GM23248 (cell line): ENCODE measurements at regions not wholly inside any gene's neighbourhood (a gene's known extent, or its start where the extent isn't known, plus 50 kb on each side); places are given as distances from the start of the nearest gene placed in this dataset.

ENCODE experiments used
- DNase-seq: peaks from one replicate; pipeline ENCODE4 v3.0.0-alpha.2; 2015
- H2AFZ ChIP-seq: fragments of 200-600 bp; sonication (generic); 2 replicates; pipeline ENCODE4 v1.6.1; 2016; ENCODE audit warnings: antibody characterized with exemption
- H3F3A ChIP-seq: fragments of 200-600 bp; sonication (generic); 2 replicates; pipeline ENCODE4 v1.6.1; 2016; ENCODE audit warnings: mild to moderate bottlenecking, antibody characterized with exemption, mixed run types; ENCODE audit not compliant: insufficient read depth
- H3K27ac ChIP-seq: fragments of 200-600 bp; sonication (generic); 2 replicates; pipeline ENCODE4 v1.5.1; 2016; ENCODE audit warnings: mild to moderate bottlenecking
- H3K27me3 ChIP-seq: fragments of 200-600 bp; sonication (generic); replicated peaks from 2 replicates; pipeline ENCODE4 v1.6.1; 2016; ENCODE audit warnings: mild to moderate bottlenecking; ENCODE audit not compliant: insufficient read depth
- H3K36me3 ChIP-seq: fragments of 200-600 bp; sonication (generic); 2 replicates; pipeline ENCODE4 v1.6.1; 2016; ENCODE audit warnings: low read depth, mild to moderate bottlenecking
- H3K4me1 ChIP-seq: fragments of 200-600 bp; sonication (generic); 2 replicates; pipeline ENCODE4 v1.6.1; 2016; ENCODE audit warnings: mild to moderate bottlenecking; ENCODE audit not compliant: insufficient read depth
- H3K4me2 ChIP-seq: fragments of 200-600 bp; sonication (generic); one replicate; pipeline ENCODE4 v1.6.1; 2016; ENCODE audit warnings: mild to moderate bottlenecking; ENCODE audit not compliant: unreplicated experiment
- H3K4me3 ChIP-seq: fragments of 200-600 bp; sonication (generic); 2 replicates; pipeline ENCODE4 v1.5.1; 2016; ENCODE audit warnings: mild to moderate bottlenecking
- H3K79me2 ChIP-seq: fragments of 200-600 bp; sonication (generic); 2 replicates; pipeline ENCODE4 v1.6.1; 2016; ENCODE audit warnings: mild to moderate bottlenecking; ENCODE audit not compliant: insufficient read depth
- H3K9ac ChIP-seq: fragments of 200-600 bp; sonication (generic); 2 replicates; pipeline ENCODE4 v1.6.1; 2016; ENCODE audit warnings: mild to moderate bottlenecking
- H3K9me2 ChIP-seq: fragments of 200-600 bp; sonication (generic); 2 replicates; pipeline ENCODE4 v1.6.1; 2016; ENCODE audit warnings: mixed run types, mild to moderate bottlenecking, moderate library complexity; ENCODE audit not compliant: insufficient read depth
- H3K9me3 ChIP-seq: fragments of 200-600 bp; sonication (generic); one replicate; pipeline ENCODE4 v1.6.1; 2017; ENCODE audit warnings: low read depth
- H4K20me1 ChIP-seq: fragments of 200-600 bp; sonication (generic); 2 replicates; pipeline ENCODE4 v1.6.0; 2016; ENCODE audit not compliant: insufficient read depth
- EZH2 ChIP-seq: fragments of 200-600 bp; sonication (generic); IDR thresholded peaks from 2 replicates; pipeline ENCODE4 v1.6.1; 2018; ENCODE audit warnings: antibody characterized with exemption, mild to moderate bottlenecking; ENCODE audit not compliant: insufficient read depth, poor library complexity, severe bottlenecking
- EZH2phosphoT487 ChIP-seq: fragments of 200-600 bp; sonication (generic); IDR thresholded peaks from 2 replicates; pipeline ENCODE4 v1.6.1; 2018; ENCODE audit warnings: antibody characterized with exemption, moderate library complexity, mild to moderate bottlenecking, low read depth; ENCODE audit not compliant: insufficient read depth
- WGBS, 2 experiments: methylation state at CpG; one replicate each; pipeline ENCODE4 v1.1.6; 2015 to 2017; ENCODE audit warnings: low lambda C conversion rate in 2 of 2, low coverage in 1 of 2; ENCODE audit errors: missing lambda C conversion rate in 2 of 2; 5-methylcytosine and 5-hydroxymethylcytosine counted together
- in situ Hi-C: fragments of 300-500 bp; cut with MboI; formaldehyde crosslinking; loops from 2 replicates; pipeline ENCODE4 v1.15.0; 2020

DNA sequence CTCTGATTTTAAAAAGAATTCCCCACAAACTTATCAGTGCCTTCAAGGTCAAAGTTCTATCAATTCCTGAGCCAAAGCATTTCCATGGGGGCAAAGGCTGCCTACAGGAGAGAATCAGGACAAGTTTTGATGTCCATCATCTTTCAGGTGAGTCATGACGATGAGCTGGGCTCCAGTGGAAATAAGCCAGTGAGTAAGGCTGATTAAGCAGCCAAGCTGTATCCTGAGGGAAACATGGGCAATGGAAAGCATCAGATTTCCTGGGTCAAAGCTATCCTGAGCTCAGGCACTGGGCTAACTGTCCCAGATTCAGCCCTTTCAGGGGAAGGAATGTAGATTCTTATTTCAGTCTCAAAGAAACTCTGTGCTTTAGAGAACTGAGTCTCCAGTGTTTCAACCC is 377.4 kb downstream of the CD109 start:
- 5 to 23% methylated on average over 1 of the region's 1 CpG for WGBS, 2 experiments
- Histone ChIP-seq H2AFZ (no peak overlapping the region), H3K9me2 (no peaks in the 10 kb centered on the region; the same call in 1 of the 2 replicates), H3K4me1 (peaks cover 68% of the 10 kb centered on the region), H3F3A (peaks cover 44% of the 10 kb centered on the region), H4K20me1 (no peaks in the 10 kb centered on the region), H3K27me3 (no peaks in the 10 kb centered on the region), H3K79me2 (no peaks in the 10 kb centered on the region), H3K4me3 (peak overlapping the region; percentile 30), H3K36me3 (no peaks in the 10 kb centered on the region), H3K4me2 (peak overlapping the region; percentile 64), H3K27ac (peak overlapping the region; percentile 82), H3K9ac (peak overlapping the region; percentile 34; the same call in 1 of the 2 replicates), H3K9me3 (no peaks in the 10 kb centered on the region)
- in situ Hi-C loops = no loop called here
- DNase-seq = peak; percentile 95
- TF ChIP-seq EZH2phosphoT487 = no peak
- TF ChIP-seq EZH2 = no peak

DNA sequence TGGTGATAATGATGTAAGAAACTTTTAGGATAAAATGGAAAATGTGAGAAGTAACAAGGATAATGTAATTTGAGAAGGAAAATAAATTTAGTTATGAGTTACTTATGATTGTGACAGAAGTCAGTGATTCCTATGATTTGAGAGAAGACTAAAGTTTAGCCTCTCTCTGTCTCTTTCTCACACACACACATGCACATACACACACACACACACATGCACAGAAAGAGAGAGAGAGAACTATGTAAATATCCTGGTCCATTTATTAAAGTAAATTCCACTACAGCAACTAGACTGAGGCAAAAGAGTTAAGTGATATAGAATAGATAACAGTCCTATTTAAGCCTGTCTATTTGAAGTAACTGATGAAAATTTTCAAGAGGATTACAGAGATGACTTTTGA is 375.2 kb downstream of the CD109 start:
- Histone ChIP-seq H3K36me3 (no peaks in the 10 kb centered on the region), H3F3A (peaks cover 44% of the 10 kb centered on the region), H2AFZ (no peak overlapping the region), H3K9ac (no peak overlapping the region), H3K27me3 (no peaks in the 10 kb centered on the region), H3K27ac (no peak overlapping the region), H3K4me2 (no peak overlapping the region), H3K79me2 (no peaks in the 10 kb centered on the region), H3K9me2 (no peaks in the 10 kb centered on the region; the same call in 1 of the 2 replicates), H3K9me3 (no peaks in the 10 kb centered on the region), H3K4me1 (peaks cover 67% of the 10 kb centered on the region), H4K20me1 (no peaks in the 10 kb centered on the region), H3K4me3 (no peak overlapping the region)
- in situ Hi-C loops = no loop called here
- no peak for DNase-seq
- TF ChIP-seq EZH2phosphoT487 (no peak), EZH2 (no peak)

DNA sequence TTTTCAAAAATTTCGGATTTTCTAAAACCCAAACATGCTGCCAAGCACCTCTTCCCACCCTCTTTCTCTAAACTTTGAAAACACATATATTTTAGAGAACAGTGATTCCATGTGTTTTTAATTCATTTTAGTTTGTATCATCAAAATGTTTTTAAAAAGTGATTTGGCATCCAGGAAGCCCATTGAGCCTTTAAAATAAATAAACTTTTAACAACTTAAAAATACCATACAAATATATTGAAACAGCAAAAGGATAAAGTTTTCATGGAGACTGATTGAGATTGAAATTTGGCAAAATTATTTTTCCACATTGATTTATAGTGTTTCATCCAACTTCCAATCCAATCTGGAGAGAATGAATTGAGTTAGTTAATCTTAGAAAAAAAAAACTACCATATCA is 374.7 kb downstream of the CD109 start:
- Histone ChIP-seq H3K27ac (peak overlapping the region; percentile 75), H3K27me3 (no peaks in the 10 kb centered on the region), H3K79me2 (no peaks in the 10 kb centered on the region), H3K4me3 (0 out of 2 replicates have a peak overlapping the region, but pooled peaks have one; percentile 41), H3K36me3 (no peaks in the 10 kb centered on the region), H3K9me3 (no peaks in the 10 kb centered on the region), H4K20me1 (no peaks in the 10 kb centered on the region), H2AFZ (no peak overlapping the region), H3F3A (peaks cover 44% of the 10 kb centered on the region), H3K4me2 (peak overlapping the region; percentile 52), H3K9ac (peak overlapping the region; percentile 35; the same call in 1 of the 2 replicates), H3K4me1 (peaks cover 62% of the 10 kb centered on the region), H3K9me2 (no peaks in the 10 kb centered on the region; the same call in 1 of the 2 replicates)
- WGBS, 2 experiments = 7 to 9% methylated on average over 1 of the region's 1 CpG
- no peak for DNase-seq
- in situ Hi-C loops = no loop called here
- TF ChIP-seq EZH2 = no peak
- no peak for TF ChIP-seq EZH2phosphoT487

DNA sequence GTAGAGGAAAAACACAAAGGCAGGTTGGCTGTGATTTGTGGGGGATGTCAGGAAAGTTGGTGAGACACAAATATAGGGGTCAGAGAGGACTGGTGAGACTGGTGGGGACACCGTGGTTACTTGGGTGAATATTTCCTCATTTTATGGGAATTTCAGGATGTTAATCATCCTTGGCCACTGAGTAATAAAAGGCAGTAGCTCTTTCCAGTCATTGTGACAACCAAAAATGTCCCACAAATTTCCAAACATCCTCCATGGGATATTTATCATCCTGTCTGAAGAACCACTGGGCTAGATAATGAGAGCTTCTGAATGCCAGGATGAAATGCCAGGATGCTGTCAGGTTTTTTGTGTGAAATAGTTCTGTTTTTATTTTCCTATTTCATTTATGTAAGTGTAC is 374.1 kb downstream of the CD109 start:
- no peaks in the 10 kb centered on the region; the same call in 1 of the 2 replicates for H3K9me2 ChIP-seq
- H3K27ac ChIP-seq = peak overlapping the region; percentile 75
- H3K27me3 ChIP-seq = no peaks in the 10 kb centered on the region
- DNase-seq = peak; percentile 56
- no peaks in the 10 kb centered on the region for H3K79me2 ChIP-seq
- H3K4me1 ChIP-seq = peaks cover 56% of the 10 kb centered on the region
- no peaks in the 10 kb centered on the region for H3K9me3 ChIP-seq
- TF ChIP-seq EZH2 = no peak
- TF ChIP-seq EZH2phosphoT487 = no peak
- no peak overlapping the region for H2AFZ ChIP-seq
- H3K4me2 ChIP-seq = peak overlapping the region; percentile 52
- H3K36me3 ChIP-seq = no peaks in the 10 kb centered on the region
- no peaks in the 10 kb centered on the region for H4K20me1 ChIP-seq
- 0 to 4% methylated on average over 1 of the region's 1 CpG for WGBS, 2 experiments
- peak overlapping the region; percentile 35 for H3K9ac ChIP-seq
- peaks cover 44% of the 10 kb centered on the region for H3F3A ChIP-seq
- in situ Hi-C loops = no loop called here
- peak overlapping the region; percentile 41 for H3K4me3 ChIP-seq

DNA sequence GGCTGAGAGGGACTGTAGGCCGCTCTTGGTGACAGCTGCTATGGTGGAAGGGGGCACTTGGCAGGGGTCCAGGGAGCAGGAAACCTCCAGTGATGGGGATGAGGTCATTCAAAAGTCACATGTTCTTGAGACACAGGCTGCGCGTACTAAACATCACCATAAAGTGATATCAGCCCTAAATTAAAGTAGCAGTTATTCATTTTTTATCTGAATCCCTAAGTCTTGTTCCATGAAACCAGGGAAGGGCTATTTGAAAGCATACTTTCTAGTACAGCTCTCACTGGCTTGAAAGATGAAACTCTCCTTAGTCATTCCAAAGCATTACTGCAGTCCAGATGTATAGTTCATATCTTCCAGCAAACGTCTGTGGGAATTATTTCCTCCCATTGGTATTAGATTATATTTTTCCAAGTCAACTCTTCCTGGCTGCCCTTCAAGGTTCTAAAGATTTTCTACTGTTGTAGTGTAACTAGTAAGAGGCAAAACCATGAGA is 373.1 kb downstream of the CD109 start:
- Histone ChIP-seq H3K9me2 (no peaks in the 10 kb centered on the region; the same call in 1 of the 2 replicates), H3K79me2 (no peaks in the 10 kb centered on the region), H3K4me3 (peak overlapping the region; percentile 41), H3F3A (peaks cover 35% of the 10 kb centered on the region), H3K27me3 (no peaks in the 10 kb centered on the region), H3K36me3 (no peaks in the 10 kb centered on the region), H2AFZ (no peak overlapping the region), H3K4me1 (peaks cover 47% of the 10 kb centered on the region), H3K4me2 (peak overlapping the region; percentile 52), H3K9me3 (no peaks in the 10 kb centered on the region), H3K27ac (peak overlapping the region; percentile 75), H4K20me1 (no peaks in the 10 kb centered on the region), H3K9ac (peak overlapping the region; percentile 35)
- TF ChIP-seq EZH2 = no peak
- TF ChIP-seq EZH2phosphoT487 = no peak
- in situ Hi-C loops = no loop called here
- 58 to 71% methylated on average over 4 of the region's 4 CpGs for WGBS, 2 experiments
- peak; percentile 86 for DNase-seq
